Body of pancreas (tissue), 4 donors: ENCODE measurements at regions not wholly inside any gene's neighbourhood (a gene's known extent, or its start where the extent isn't known, plus 50 kb on each side); places are given as distances from the start of the nearest gene placed in this dataset.

Experiments used
- ATAC-seq: fragments of 150-250 bp; one replicate; pipeline ENCODE4 v1.9.1; 2016
- DNase-seq, 4 donors: peaks; one replicate each; pipeline ENCODE4 v3.0.0-alpha.2; 2019
- H3K27ac ChIP-seq, 4 donors: fragments of 200-600 bp; sonication (generic); 1 replicate in 3 of 4; 2 replicates in 1 of 4; pipeline versions ENCODE4 v1.5.1 to v1.6.1; 2016 to 2019; ENCODE audit warnings: mild to moderate bottlenecking in 1 of 4, mixed read lengths in 1 of 4, moderate library complexity in 1 of 4
- H3K27me3 ChIP-seq, 2 donors: fragments of 200-600 bp; sonication (generic); one replicate each; pipeline ENCODE4 v1.6.0; 2016; ENCODE audit warnings: mild to moderate bottlenecking in 1 of 2
- H3K36me3 ChIP-seq, 2 donors: fragments of 200-600 bp; sonication (generic); replicated peaks in 1 of 2; 2 replicates each; pipeline ENCODE4 v1.5.1; 2016; ENCODE audit warnings: low read depth in 2 of 2; ENCODE audit not compliant: insufficient read depth in 1 of 2
- H3K4me1 ChIP-seq: fragments of 200-600 bp; sonication (generic); one replicate; pipeline ENCODE4 v1.6.0; 2016
- H3K4me3 ChIP-seq, 2 donors: fragments of 200-600 bp; sonication (generic); 1 replicate in 1 of 2; 2 replicates in 1 of 2; pipeline ENCODE4 v1.5.1; 2016 to 2019
- H3K9me3 ChIP-seq, 3 donors: fragments of 200-600 bp; sonication (generic); 1 replicate in 2 of 3; 2 replicates in 1 of 3; pipeline ENCODE4 v1.5.1; 2016
- POLR2A ChIP-seq, 3 donors: fragments of 450-650 bp; IDR thresholded peaks; one replicate each; pipeline ENCODE4 v1.6.1; 2016; ENCODE audit warnings: antibody characterized with exemption in 3 of 3, mild to moderate bottlenecking in 2 of 3
- WGBS, 2 donors: methylation state at CpG; one replicate each; pipeline ENCODE4 v1.1.5; 2017; 5-methylcytosine and 5-hydroxymethylcytosine counted together
- intact Hi-C: fragments of 100-400 bp; cut with DNase I; formaldehyde crosslinking; loops from one replicate; pipeline ENCODE4 v1.15.1; 2023
- TF ChIP-seq, protein P1 (sequence below), 7 experiments: fragments of 450-650 bp in 4 of 7; fragments of 200-600 bp in 3 of 7; sonication (generic) in 3 of 7; IDR thresholded peaks; one replicate each; pipeline ENCODE4 v1.5.1; 2016 to 2019; ENCODE audit warnings: antibody characterized with exemption in 7 of 7

DNA sequence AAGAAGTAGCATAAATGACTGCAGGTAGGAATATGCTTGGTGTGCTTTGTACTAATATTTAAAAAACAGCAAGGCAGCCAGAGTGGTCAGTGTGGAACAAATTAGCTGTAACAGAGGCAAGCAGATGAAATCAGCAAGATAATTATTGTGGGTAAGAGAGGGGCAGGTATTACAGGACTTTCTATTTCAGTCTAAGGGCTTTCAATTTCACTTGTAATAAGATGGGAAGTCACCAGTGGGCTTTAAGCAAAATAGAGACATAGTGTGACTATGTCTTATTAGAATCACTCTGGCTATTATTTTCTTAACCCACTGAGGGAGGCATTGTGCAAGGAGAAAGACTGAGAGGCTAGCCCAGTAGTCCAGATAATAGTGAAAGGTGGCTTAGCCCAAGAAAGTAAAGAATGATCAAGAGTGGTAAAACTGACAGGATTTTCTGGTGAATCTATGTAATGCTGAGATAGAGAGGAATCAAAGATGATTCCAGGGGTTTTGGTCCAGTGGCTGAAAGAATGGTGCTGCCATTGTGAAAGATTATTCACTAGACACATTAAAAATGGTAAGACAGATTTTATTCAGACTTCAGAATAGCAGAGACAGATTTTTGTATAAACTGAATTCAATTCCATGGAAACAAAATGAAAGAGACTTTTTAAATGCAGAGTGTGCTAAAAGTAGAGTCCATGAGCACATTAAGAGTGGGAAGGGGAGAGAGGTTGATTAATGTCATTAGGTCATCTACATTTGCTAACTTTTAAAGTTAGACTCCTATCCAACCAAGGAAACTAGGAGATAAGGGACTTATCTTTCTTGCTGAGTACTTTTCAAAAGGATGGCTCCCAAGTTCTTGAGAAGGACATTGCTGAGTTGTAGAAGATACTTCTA lies 1136.0 kb downstream of the HACE1 start:
- Histone ChIP-seq H3K27ac (no peak overlapping the region), H3K4me1 (no peaks in the 10 kb centered on the region), H3K4me3 (no peak overlapping the region), H3K27me3 (no peaks in the 10 kb centered on the region), H3K9me3 (no peaks in the 10 kb centered on the region), H3K36me3 (no peaks in the 10 kb centered on the region)
- no peak for ATAC-seq
- TF ChIP-seq, protein P1, sequence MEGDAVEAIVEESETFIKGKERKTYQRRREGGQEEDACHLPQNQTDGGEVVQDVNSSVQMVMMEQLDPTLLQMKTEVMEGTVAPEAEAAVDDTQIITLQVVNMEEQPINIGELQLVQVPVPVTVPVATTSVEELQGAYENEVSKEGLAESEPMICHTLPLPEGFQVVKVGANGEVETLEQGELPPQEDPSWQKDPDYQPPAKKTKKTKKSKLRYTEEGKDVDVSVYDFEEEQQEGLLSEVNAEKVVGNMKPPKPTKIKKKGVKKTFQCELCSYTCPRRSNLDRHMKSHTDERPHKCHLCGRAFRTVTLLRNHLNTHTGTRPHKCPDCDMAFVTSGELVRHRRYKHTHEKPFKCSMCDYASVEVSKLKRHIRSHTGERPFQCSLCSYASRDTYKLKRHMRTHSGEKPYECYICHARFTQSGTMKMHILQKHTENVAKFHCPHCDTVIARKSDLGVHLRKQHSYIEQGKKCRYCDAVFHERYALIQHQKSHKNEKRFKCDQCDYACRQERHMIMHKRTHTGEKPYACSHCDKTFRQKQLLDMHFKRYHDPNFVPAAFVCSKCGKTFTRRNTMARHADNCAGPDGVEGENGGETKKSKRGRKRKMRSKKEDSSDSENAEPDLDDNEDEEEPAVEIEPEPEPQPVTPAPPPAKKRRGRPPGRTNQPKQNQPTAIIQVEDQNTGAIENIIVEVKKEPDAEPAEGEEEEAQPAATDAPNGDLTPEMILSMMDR (IDR thresholded peaks at IDR 0.05) = no peak
- TF ChIP-seq POLR2A (IDR thresholded peaks at IDR 0.05) = no peak
- no peak for DNase-seq
- intact Hi-C loops = no loop called here

DNA sequence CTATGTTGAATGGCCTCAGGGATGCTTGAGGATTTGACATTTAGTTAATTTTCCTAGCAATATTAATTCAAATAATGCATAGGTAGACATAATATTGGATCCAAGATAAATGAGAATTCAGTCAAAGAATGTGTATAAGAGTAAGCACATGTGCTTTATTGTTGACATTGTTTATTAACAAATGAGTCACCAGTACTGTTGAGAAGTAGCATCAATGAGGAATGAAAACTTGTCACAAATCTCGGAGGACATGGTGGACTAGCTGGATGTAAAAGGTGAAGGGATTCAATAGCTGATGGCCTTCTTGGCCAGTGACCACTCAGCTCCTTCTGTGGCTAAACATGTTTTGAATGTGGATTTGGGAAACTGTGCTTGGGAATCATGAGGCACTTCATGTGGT lies 1137.0 kb downstream of the HACE1 start:
- H3K36me3 ChIP-seq = no peaks in the 10 kb centered on the region
- intact Hi-C loops = no loop called here
- TF ChIP-seq, protein P1 (IDR thresholded peaks at IDR 0.05) = no peak
- TF ChIP-seq POLR2A (IDR thresholded peaks at IDR 0.05) = no peak
- DNase-seq (no peak), ATAC-seq (no peak)
- H3K27ac ChIP-seq = no peak overlapping the region
- no peaks in the 10 kb centered on the region for H3K9me3 ChIP-seq
- 0 to 57% methylated on average over 1 of the region's 1 CpG for WGBS, 2 donors
- H3K4me3 ChIP-seq = no peak overlapping the region
- H3K4me1 ChIP-seq = no peaks in the 10 kb centered on the region
- no peaks in the 10 kb centered on the region for H3K27me3 ChIP-seq

DNA sequence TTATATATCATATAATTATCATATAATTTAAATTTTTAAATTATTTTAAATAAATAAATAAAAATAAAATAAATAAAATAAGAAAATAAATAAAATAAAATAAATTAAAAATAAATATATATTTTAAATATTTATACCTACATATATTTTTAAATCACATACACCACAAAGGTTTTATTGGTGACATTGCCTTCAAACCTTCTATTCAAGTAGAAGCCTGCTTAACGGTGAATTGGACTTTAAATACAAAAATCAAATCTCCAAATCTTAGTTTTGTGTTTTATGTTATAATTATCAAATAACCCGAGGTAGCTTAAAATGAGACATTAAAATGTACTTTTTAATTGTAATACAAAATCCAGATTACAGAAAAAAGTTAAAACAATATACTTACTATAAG lies 1137.8 kb downstream of the HACE1 start:
- intact Hi-C loops = no loop called here
- Histone ChIP-seq H3K27ac (no peak overlapping the region), H3K27me3 (no peaks in the 10 kb centered on the region), H3K4me3 (no peak overlapping the region), H3K4me1 (no peaks in the 10 kb centered on the region), H3K9me3 (no peaks in the 10 kb centered on the region), H3K36me3 (no peaks in the 10 kb centered on the region)
- DNase-seq (no peak), ATAC-seq (no peak)
- 62 to 66% methylated on average over 2 of the region's 2 CpGs for whole genome bisulfite sequencing, 2 donors
- no peak for TF ChIP-seq POLR2A (IDR thresholded peaks at IDR 0.05)
- TF ChIP-seq, protein P1 (IDR thresholded peaks at IDR 0.05) = no peak

DNA sequence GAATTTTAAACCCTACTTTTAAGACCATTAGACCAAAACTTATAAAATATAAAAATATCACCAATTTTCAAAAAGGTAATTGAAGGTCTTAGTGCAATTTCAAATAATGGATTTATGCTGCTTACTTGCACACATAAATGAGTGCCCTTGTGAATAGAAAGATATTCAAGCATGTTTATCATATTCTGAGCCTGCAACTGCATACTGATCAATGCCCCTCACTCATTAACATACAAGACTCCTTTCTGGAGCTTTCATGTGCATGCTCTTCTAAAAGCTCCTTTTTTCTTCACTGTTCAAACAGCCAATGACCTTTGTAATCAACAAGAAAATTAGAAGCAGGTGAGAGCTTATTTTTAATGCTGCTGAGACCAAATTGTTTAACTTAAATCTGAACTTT lies 1139.3 kb downstream of the HACE1 start:
- no peak for ATAC-seq
- Histone ChIP-seq H3K36me3 (no peaks in the 10 kb centered on the region), H3K27me3 (no peaks in the 10 kb centered on the region)

More for the DNA sequence above, 1139.3 kb downstream of the HACE1 start:
- no peak for DNase-seq
- intact Hi-C loops = no loop called here
- no peaks in the 10 kb centered on the region for H3K4me1 ChIP-seq
- H3K4me3 ChIP-seq = no peak overlapping the region
- TF ChIP-seq POLR2A (IDR thresholded peaks at IDR 0.05) = no peak
- TF ChIP-seq, protein P1 (IDR thresholded peaks at IDR 0.05) = no peak
- no peak overlapping the region for H3K27ac ChIP-seq
- no peaks in the 10 kb centered on the region for H3K9me3 ChIP-seq
